Jurkat, Clone E6-1 (cell line): ENCODE measurements at regions not wholly inside any gene's neighbourhood (a gene's known extent, or its start where the extent isn't known, plus 50 kb on each side); places are given as distances from the start of the nearest gene placed in this dataset.
"Not testable (repeated sequence)": the region's sequence is repeated elsewhere in the genome, so short reads cannot be mapped to it uniquely, and the experiment has no call there.

Source experiments
- DNase-seq: peaks from one replicate; pipeline ENCODE4 v3.0.0-alpha.2; 2011; ENCODE audit warnings: low read depth, low spot score
- H3K4me3 ChIP-seq: 2 replicates; pipeline ENCODE4 v1.5.1; 2011; ENCODE audit warnings: mild to moderate bottlenecking, low read length, control low read depth, moderate library complexity

- DNase-seq = no peak
- H3K4me3 ChIP-seq = no peak overlapping the region
These were observed 220.4 kb upstream of the SPOPL start for GRCh38 chr2:138280999-138281695.

GRCh38 chr2:138282014-138282672 is 219.4 kb upstream of the SPOPL start:
- no peak overlapping the region for H3K4me3 ChIP-seq
- no peak for DNase-seq

GRCh38 chr2:138291805-138292204 is 209.8 kb upstream of the SPOPL start:
- no peak for DNase-seq
- no peak overlapping the region for H3K4me3 ChIP-seq

- H3K4me3 ChIP-seq = no peak overlapping the region
- no peak for DNase-seq
These were observed 208.5 kb upstream of the SPOPL start for GRCh38 chr2:138293045-138293444.

- no peak overlapping the region for H3K4me3 ChIP-seq
- DNase-seq = no peak
These were observed 208.0 kb upstream of the SPOPL start for GRCh38 chr2:138293549-138293948.

GRCh38 chr2:138294451-138294850 is 207.1 kb upstream of the SPOPL start:
- DNase-seq = no peak
- no peak overlapping the region for H3K4me3 ChIP-seq

GRCh38 chr2:138296365-138296764 is 205.2 kb upstream of the SPOPL start:
- H3K4me3 ChIP-seq = no peak overlapping the region
- no peak for DNase-seq

- no peak for DNase-seq
These were observed 203.3 kb upstream of the SPOPL start for GRCh38 chr2:138298120-138298814.

GRCh38 chr2:138298900-138299299 is 202.7 kb upstream of the SPOPL start:
- DNase-seq = no peak

More at GRCh38 chr2:138298120-138298814, 203.3 kb upstream of the SPOPL start:
- no peak overlapping the region for H3K4me3 ChIP-seq

GRCh38 chr2:138306626-138307025 is 194.9 kb upstream of the SPOPL start:
- DNase-seq = no peak
- H3K4me3 ChIP-seq = no peak overlapping the region

More at GRCh38 chr2:138298900-138299299, 202.7 kb upstream of the SPOPL start:
- no peak overlapping the region for H3K4me3 ChIP-seq

- DNase-seq = no peak
- H3K4me3 ChIP-seq = no peak overlapping the region
These were observed 194.5 kb upstream of the SPOPL start for GRCh38 chr2:138307099-138307498.

GRCh38 chr2:138309760-138310159 is 191.8 kb upstream of the SPOPL start:
- DNase-seq = no peak
- no peak overlapping the region for H3K4me3 ChIP-seq

- DNase-seq = no peak
- no peak overlapping the region for H3K4me3 ChIP-seq
These were observed 189.5 kb upstream of the SPOPL start for GRCh38 chr2:138312061-138312460.

GRCh38 chr2:138315619-138316018 is 186.0 kb upstream of the SPOPL start:
- not testable (repeated sequence) for H3K4me3 ChIP-seq, DNase-seq

GRCh38 chr2:138319616-138320015 is 182.0 kb upstream of the SPOPL start:
- no peak overlapping the region for H3K4me3 ChIP-seq
- no peak for DNase-seq

GRCh38 chr2:138321458-138321857 is 180.1 kb upstream of the SPOPL start:
- H3K4me3 ChIP-seq = no peak overlapping the region
- no peak for DNase-seq

- no peak overlapping the region for H3K4me3 ChIP-seq
- no peak for DNase-seq
These were observed 178.0 kb upstream of the SPOPL start for GRCh38 chr2:138323382-138324067.

- H3K4me3 ChIP-seq = no peak overlapping the region
- no peak for DNase-seq
These were observed 177.3 kb upstream of the SPOPL start for GRCh38 chr2:138324068-138324771.

- DNase-seq = no peak
- no peak overlapping the region for H3K4me3 ChIP-seq
These were observed 173.6 kb upstream of the SPOPL start for GRCh38 chr2:138327967-138328366.
